Prostate gland (tissue), 2 donors: ENCODE measurements at regions not wholly inside any gene's neighbourhood (a gene's known extent, or its start where the extent isn't known, plus 50 kb on each side); places are given as distances from the start of the nearest gene placed in this dataset.

Experiments
- DNase-seq: peaks from one replicate; pipeline ENCODE4 v3.0.0-alpha.2; 2019; ENCODE audit warnings: low spot score
- H3K27ac ChIP-seq, 2 donors: fragments of 200-600 bp; sonication (generic); 2 replicates each; pipeline ENCODE4 v1.5.1; 2017 to 2019
- H3K27me3 ChIP-seq: fragments of 200-600 bp; sonication (generic); replicated peaks from 2 replicates; pipeline ENCODE4 v1.5.1; 2019; ENCODE audit not compliant: insufficient read depth
- H3K36me3 ChIP-seq, 2 donors: fragments of 200-600 bp; sonication (generic); 1 replicate in 1 of 2; 2 replicates in 1 of 2; pipeline versions ENCODE4 v1.5.1 to v1.8.1; 2017 to 2019
- H3K4me1 ChIP-seq: fragments of 200-600 bp; sonication (generic); replicated peaks from 2 replicates; pipeline ENCODE4 v1.5.1; 2019
- H3K4me3 ChIP-seq, 2 donors: fragments of 200-600 bp; sonication (generic); 2 replicates each; pipeline ENCODE4 v1.5.1; 2017 to 2019
- H3K9me3 ChIP-seq: fragments of 200-600 bp; sonication (generic); 2 replicates; pipeline ENCODE4 v1.5.1; 2017
- POLR2A ChIP-seq: fragments of 450-650 bp; IDR thresholded peaks from one replicate; pipeline ENCODE4 v1.6.1; 2016; ENCODE audit warnings: antibody characterized with exemption, mild to moderate bottlenecking
- POLR2AphosphoS5 ChIP-seq: sonication (generic); formaldehyde crosslinking; IDR thresholded peaks from one replicate; pipeline ENCODE4 v1.6.1; 2017; ENCODE audit warnings: antibody characterized with exemption
- WGBS: methylation state at CpG from one replicate; pipeline ENCODE4 v1.1.5; 2018; 5-methylcytosine and 5-hydroxymethylcytosine counted together
- intact Hi-C: fragments of 100-400 bp; cut with DNase I; formaldehyde crosslinking; loops from one replicate; pipeline ENCODE4 v1.14.2; 2022
- TF ChIP-seq, protein P1 (sequence below), 4 experiments: fragments of 200-600 bp in 2 of 4; fragments of 450-650 bp in 2 of 4; sonication (generic) in 2 of 4; IDR thresholded peaks; 1 replicate in 3 of 4; 2 replicates in 1 of 4; pipeline ENCODE4 v1.5.1; 2016 to 2019; ENCODE audit warnings: antibody characterized with exemption in 4 of 4, mild to moderate bottlenecking in 2 of 4, moderate library complexity in 2 of 4

DNA sequence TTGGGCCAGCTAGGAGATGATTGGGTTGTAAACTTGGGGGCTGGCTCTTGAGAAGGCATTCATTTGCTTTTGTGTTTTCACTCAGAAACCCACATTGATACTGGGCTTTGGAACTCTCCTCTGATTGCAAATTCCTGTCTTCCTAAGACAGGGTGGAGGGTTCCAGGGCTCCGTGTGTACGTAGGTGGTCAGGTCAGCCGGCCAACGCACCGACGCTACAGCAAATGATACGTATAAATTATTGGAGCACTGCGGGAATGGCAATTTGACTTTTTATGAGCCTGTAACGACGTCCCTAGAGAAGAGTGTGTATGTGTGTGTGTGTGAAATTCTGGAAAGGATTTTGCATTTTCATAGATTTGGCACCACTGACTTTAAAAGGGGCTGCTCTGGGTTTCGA, 236.9 kb downstream of the SHOX start:
- no peak for TF ChIP-seq POLR2A
- TF ChIP-seq, protein P1, sequence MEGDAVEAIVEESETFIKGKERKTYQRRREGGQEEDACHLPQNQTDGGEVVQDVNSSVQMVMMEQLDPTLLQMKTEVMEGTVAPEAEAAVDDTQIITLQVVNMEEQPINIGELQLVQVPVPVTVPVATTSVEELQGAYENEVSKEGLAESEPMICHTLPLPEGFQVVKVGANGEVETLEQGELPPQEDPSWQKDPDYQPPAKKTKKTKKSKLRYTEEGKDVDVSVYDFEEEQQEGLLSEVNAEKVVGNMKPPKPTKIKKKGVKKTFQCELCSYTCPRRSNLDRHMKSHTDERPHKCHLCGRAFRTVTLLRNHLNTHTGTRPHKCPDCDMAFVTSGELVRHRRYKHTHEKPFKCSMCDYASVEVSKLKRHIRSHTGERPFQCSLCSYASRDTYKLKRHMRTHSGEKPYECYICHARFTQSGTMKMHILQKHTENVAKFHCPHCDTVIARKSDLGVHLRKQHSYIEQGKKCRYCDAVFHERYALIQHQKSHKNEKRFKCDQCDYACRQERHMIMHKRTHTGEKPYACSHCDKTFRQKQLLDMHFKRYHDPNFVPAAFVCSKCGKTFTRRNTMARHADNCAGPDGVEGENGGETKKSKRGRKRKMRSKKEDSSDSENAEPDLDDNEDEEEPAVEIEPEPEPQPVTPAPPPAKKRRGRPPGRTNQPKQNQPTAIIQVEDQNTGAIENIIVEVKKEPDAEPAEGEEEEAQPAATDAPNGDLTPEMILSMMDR (IDR thresholded peaks at IDR 0.05), result no peak
- no peak for TF ChIP-seq POLR2AphosphoS5
- WGBS, result 10% methylated on average over 11 of the region's 11 CpGs
- no peak for DNase-seq
- no peaks in the 10 kb centered on the region for H3K36me3 ChIP-seq
- H3K4me1 ChIP-seq, result no peaks in the 10 kb centered on the region
- no peaks in the 10 kb centered on the region for H3K27me3 ChIP-seq
- no peaks in the 10 kb centered on the region for H3K9me3 ChIP-seq
- H3K4me3 ChIP-seq, result no peak overlapping the region
- intact Hi-C loops, result no loop called here
- H3K27ac ChIP-seq, result no peak overlapping the region

DNA sequence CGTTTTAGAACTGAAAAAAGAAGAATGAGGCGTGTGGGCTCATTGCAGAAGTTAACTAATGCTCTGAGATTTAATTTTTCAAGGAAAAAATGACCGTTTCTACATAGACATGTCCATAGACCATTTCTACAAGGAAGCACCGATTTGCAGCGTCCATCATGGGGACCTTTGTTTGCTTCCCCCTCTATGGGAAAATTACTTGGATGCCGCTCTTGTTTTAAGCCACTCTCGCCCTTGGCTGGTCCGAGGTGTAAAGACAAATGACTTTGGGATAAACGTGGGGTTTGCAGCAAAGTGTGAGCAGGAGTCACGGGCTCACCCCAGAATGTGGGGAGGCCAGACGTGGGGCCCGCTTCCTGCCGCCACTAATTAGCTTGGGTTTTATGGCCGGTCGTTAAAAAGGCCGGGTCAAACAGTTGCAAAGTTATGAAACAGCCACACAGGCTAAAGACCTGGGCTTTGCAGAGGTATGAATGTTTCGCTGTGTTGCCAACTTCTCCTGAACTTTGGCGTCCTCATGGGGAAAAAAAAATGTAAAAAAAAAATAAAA, 235.9 kb downstream of the SHOX start:
- Histone ChIP-seq H3K4me3 (no peak overlapping the region), H3K27me3 (no peaks in the 10 kb centered on the region), H3K27ac (no peak overlapping the region), H3K36me3 (no peaks in the 10 kb centered on the region), H3K9me3 (no peaks in the 10 kb centered on the region), H3K4me1 (no peaks in the 10 kb centered on the region)
- WGBS, result 12% methylated on average over 18 of the region's 18 CpGs
- DNase-seq, result no peak
- TF ChIP-seq, protein P1 (IDR thresholded peaks at IDR 0.05), result no peak
- TF ChIP-seq POLR2A, result no peak
- TF ChIP-seq POLR2AphosphoS5, result no peak
- intact Hi-C loops, result no loop called here

DNA sequence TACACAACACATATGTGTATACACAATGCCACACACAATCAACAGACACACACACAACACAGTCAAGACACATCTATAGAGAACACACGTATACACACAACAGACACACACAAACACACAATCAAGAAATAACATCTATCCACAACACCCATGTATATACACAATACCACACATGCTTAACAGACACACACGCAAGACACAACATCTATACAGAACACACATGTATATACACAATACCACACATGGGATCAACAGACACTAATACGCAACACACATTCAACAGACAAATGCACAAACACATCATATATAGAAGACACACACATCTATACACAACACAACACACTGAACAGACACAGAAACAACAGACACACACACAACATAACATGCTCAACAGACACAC, 234.8 kb downstream of the SHOX start:
- no peaks in the 10 kb centered on the region for H3K36me3 ChIP-seq
- H3K4me1 ChIP-seq, result no peaks in the 10 kb centered on the region
- H3K27ac ChIP-seq, result no peak overlapping the region
- intact Hi-C loops, result no loop called here
- no peak for DNase-seq
- WGBS, result 86% methylated on average over 3 of the region's 3 CpGs
- H3K4me3 ChIP-seq, result no peak overlapping the region
- H3K27me3 ChIP-seq, result no peaks in the 10 kb centered on the region
- TF ChIP-seq, protein P1 (IDR thresholded peaks at IDR 0.05), result no peak
- TF ChIP-seq POLR2A (no peak), POLR2AphosphoS5 (no peak)
- H3K9me3 ChIP-seq, result no peaks in the 10 kb centered on the region

DNA sequence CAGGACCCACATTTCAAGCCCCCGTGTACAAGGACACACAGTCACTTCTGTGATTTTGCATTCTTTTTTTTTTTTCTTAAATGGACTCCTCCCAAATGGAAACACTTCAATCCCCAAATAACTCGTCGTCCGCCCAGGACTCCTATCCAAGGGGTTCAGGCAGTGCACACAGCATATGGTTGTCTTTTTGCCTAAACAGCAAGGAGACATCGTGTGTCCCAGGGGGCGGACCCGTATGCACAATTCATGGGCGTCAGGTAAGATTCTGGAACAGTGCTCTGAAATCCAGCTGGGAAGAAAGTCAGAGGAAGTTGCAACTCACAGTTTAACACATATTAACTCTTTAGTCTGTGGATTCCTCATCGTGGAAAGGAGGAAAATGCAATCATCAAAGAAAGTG, 231.3 kb downstream of the SHOX start:
- Histone ChIP-seq H3K27me3 (no peaks in the 10 kb centered on the region), H3K27ac (no peak overlapping the region), H3K4me1 (no peaks in the 10 kb centered on the region), H3K9me3 (no peaks in the 10 kb centered on the region), H3K4me3 (no peak overlapping the region), H3K36me3 (no peaks in the 10 kb centered on the region)
- TF ChIP-seq, protein P1 (IDR thresholded peaks at IDR 0.05), result no peak
- TF ChIP-seq POLR2A (no peak), POLR2AphosphoS5 (no peak)
- 35% methylated on average over 9 of the region's 9 CpGs for WGBS
- intact Hi-C loops, result no loop called here
- no peak for DNase-seq

GRCh38 chrX:861340-861890, 230.8 kb downstream of the SHOX start:
- no peaks in the 10 kb centered on the region for H3K27me3 ChIP-seq
- H3K4me3 ChIP-seq, result no peak overlapping the region
- DNase-seq, result no peak
- TF ChIP-seq, protein P1 (IDR thresholded peaks at IDR 0.05), result no peak
- TF ChIP-seq POLR2A, result no peak
- TF ChIP-seq POLR2AphosphoS5, result no peak
- no peak overlapping the region for H3K27ac ChIP-seq
- H3K9me3 ChIP-seq, result no peaks in the 10 kb centered on the region
- H3K36me3 ChIP-seq, result no peaks in the 10 kb centered on the region
- intact Hi-C loops, result no loop called here
- no peaks in the 10 kb centered on the region for H3K4me1 ChIP-seq
- 67% methylated on average over 14 of the region's 14 CpGs for WGBS
